ENCODE measurements at regions not wholly inside any gene's neighbourhood (a gene's known extent, or its start where the extent isn't known, plus 50 kb on each side); places are given as distances from the start of the nearest gene placed in this dataset.

DNA sequence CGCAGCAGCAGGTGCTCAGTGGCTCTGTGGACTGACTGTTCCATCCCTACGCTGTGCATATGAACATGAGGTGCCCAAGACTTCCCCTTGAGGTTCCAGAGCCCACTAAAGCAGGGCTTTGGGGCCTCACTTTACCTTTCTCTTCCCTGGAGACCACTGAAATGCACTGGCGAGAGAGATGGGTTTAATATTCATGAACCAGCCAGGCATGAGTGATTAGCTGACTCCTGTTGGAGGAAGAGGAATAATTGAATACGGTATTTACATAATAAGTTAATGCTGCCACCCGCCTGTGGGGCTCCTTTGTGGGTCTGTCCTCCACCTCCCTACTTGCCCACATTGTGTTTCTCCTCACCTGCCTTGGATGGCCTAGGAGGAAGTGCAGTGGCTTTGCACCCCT lies 263.4 kb downstream of the TLE3 start:
- Mint-ChIP-seq H3K36me3 (no peaks in the 10 kb centered on the region), H3K4me1 (no peaks in the 10 kb centered on the region), H3K27me3 (ENCODE audit: low read depth in 3 of 3) (peaks cover 2 to 14% (median 7%) of the 10 kb centered on the region in 3 donors), H3K27ac (no peak overlapping the region), H3K9me3 (no peaks in the 10 kb centered on the region), H3K4me3 (no peak overlapping the region)
- no peak for DNase-seq

DNA sequence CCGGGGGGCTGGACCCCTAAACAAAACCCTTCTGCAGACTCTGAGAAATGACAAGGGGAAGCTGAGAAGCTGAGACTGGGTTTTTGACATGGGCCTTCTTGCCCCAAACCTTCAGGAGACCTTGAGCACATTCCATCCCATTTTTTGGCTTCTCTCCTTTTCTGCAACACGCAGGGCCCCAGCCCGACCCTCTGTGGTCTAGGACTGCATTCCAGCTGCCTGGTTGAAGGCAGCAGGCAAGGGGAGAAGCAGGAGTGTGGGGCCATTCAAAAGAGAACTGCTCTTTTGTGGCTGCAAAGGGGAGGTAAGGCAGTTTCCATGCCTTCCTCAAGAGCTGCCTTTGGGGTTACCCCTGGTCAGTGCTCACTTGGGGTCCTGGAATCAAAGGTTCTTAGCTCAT lies 263.0 kb downstream of the TLE3 start:
- Mint-ChIP-seq H3K9me3 (no peaks in the 10 kb centered on the region), H3K4me1 (no peaks in the 10 kb centered on the region), H3K4me3 (no peak overlapping the region), H3K27ac (no peak overlapping the region), H3K27me3 (ENCODE audit: low read depth in 3 of 3) (peaks cover 2 to 14% (median 7%) of the 10 kb centered on the region in 3 donors), H3K36me3 (no peaks in the 10 kb centered on the region)
- no peak for DNase-seq

DNA sequence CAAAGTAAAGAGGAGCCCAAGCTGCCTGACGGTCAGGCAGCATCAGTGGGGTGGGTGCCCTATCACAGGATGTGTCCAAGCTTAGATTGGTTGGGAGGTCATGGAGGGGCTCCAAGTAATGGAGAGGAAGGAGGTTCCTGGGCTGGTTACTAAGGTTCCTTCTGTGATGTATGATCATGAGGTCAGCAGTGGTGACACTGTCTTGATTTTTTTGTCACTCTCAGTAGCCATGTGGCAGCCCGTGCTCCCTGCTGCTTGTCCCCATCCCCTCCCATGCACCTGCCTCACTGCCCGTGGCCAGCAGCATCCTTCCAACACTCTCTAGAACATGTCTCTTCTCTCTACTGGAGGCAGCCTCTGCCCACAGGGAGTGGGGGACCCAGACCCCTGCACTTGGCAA lies 261.7 kb downstream of the TLE3 start:
- DNase-seq = no peak
- Mint-ChIP-seq H3K4me3 (no peak overlapping the region), H3K27ac (no peak overlapping the region), H3K4me1 (no peaks in the 10 kb centered on the region), H3K9me3 (no peaks in the 10 kb centered on the region), H3K27me3 (ENCODE audit: low read depth in 3 of 3) (peaks cover 5 to 16% (median 11%) of the 10 kb centered on the region in 3 donors), H3K36me3 (no peaks in the 10 kb centered on the region)

DNA sequence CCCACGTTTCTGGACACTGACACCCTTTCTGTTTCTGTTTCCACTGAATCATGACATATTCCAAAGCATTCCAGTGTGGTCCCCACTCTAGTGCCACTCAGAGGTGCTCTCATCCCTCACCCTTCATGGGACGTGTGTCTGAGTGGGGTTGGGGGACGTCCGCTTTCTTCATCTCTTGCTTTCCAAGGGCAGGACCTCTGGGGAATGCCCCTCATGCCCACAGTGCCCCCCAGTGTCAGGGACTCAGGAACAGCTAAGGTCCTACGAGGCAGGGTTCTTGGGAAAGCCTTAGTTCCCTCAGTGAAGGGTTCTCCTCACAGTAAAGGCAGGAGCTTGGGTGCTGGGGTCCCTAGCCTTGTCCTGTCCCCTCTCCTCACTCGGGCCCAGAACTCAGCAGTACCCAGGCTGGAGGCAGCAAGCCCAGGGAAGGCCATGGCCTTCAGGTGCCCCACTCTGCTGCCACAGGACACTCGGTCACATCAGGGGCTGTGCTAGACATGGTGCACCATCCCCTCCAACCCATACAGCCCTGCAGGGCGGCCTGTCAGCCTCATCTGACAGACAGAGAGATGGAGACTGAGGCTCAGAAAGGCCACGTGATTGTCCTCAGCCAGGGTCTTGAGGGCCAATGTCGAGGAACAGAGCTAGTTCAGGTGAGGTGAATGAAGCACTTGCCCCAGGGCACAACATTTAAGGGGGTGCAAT lies 261.0 kb downstream of the TLE3 start:
- Mint-ChIP-seq H3K4me3 (no peak overlapping the region), H3K36me3 (no peaks in the 10 kb centered on the region), H3K27ac (no peak overlapping the region), H3K9me3 (no peaks in the 10 kb centered on the region), H3K27me3 (ENCODE audit: low read depth in 3 of 3) (peaks cover 5 to 16% (median 11%) of the 10 kb centered on the region in 3 donors), H3K4me1 (no peaks in the 10 kb centered on the region)
- DNase-seq = no peak

DNA sequence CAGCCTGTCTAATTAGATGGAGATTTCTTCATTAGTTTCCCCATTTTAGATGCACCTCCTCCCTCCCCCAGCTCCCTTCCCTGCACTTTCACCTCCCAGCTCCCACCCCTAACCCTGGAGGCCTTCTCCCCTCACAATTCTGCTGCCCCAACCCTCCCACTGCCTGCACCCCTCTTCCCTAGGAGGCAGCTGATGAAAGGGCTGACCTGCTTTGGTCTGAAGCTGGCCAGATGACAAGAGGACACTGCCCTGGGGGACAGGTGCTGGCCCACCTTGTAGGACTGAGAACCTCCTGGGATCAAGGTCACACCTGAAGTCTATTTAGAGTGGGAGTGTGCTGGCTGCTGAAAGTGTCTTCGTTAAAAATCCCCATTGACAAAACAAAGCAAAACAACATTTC lies 259.4 kb downstream of the TLE3 start:
- peaks cover 6 to 16% (median 11%) of the 10 kb centered on the region in 3 donors for H3K27me3 Mint-ChIP-seq (ENCODE audit: low read depth in 3 of 3)
- no peaks in the 10 kb centered on the region for H3K4me1 Mint-ChIP-seq
- H3K27ac Mint-ChIP-seq = no peak overlapping the region
- no peaks in the 10 kb centered on the region for H3K9me3 Mint-ChIP-seq
- no peak for DNase-seq
- H3K4me3 Mint-ChIP-seq = no peak overlapping the region
- H3K36me3 Mint-ChIP-seq = no peaks in the 10 kb centered on the region

DNA sequence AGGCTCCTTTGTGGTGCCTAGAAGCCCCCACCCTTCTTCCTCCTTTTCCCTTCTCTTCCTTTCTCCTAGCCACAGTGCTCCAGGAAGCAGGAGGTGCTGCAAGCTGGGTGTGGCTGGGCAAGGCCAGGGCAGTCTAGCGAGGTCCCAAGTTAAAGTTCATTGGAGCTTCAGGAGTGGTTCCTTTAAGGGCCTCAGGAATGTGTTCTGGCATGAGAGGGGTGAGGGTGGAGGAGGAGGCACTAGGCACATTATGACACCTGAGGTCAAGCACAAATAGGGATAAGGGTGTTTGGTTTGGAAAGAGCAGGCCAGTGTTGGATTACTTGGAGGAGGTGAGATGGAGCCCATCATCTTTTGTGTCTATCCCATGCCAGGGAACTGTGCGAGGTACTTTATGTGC lies 258.7 kb downstream of the TLE3 start:
- DNase-seq = no peak
- Mint-ChIP-seq H3K4me3 (no peak overlapping the region), H3K27ac (no peak overlapping the region), H3K4me1 (no peaks in the 10 kb centered on the region), H3K36me3 (no peaks in the 10 kb centered on the region), H3K27me3 (ENCODE audit: low read depth in 3 of 3) (peaks cover 7 to 17% (median 11%) of the 10 kb centered on the region in 3 donors), H3K9me3 (no peaks in the 10 kb centered on the region)

DNA sequence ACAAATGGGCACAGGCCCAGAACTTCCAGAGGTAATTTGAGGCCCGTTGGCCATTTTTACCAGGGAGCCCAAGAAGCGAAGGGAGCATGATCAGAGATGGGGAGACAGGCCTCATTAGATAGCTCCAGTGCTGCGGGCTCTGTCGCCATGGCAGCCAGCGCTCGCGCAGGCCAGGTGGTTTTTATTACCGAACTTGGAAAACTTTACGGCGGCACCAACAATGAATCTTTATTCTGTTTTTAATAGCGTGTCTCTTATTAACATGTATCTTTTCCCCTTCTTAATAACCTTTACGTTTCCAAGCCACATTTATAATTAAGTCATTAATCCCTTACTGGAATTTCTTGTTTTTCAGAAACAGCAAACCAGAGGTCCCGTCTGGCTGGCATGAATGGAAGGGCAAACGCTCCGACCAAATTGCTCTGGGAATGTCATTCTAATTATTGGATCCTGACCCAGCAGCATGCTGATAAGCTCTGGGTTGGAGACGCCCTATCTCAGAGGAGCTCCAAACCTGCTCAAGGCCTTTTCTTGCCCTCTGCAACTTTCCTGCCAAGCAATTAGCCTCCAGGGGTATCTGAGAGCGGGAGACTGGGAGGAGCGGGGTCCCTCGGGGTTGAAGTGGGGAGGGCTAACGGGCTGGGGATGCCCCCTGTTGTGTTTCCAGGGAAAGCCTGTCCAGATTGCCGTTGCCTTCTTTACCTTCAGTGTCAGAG lies 256.4 kb downstream of the TLE3 start:
- no peak overlapping the region for H3K4me3 Mint-ChIP-seq
- no peak for DNase-seq
- no peaks in the 10 kb centered on the region for H3K4me1 Mint-ChIP-seq
- no peaks in the 10 kb centered on the region for H3K36me3 Mint-ChIP-seq
- no peaks in the 10 kb centered on the region for H3K9me3 Mint-ChIP-seq
- peaks cover 5 to 18% (median 7%) of the 10 kb centered on the region in 3 donors for H3K27me3 Mint-ChIP-seq (ENCODE audit: low read depth in 3 of 3)
- no peak overlapping the region for H3K27ac Mint-ChIP-seq

DNA sequence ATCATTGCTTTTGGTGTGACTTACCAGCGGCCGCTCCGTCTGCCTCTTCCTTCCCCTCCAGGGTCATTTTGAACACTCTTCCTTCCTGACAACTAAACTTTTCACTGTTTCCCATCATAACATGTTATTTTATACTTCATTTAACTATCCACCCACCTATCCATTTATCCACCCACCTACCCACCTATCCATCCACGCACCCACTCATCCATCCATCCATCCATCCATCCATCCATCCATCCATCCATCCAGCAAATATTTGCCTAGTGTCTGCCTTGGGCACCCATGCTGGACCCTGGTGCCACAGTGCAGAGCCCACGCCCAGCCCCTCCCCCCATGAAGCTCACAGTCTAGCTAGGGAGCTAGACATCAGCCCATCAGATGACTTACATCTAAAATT lies 254.9 kb downstream of the TLE3 start:
- Mint-ChIP-seq H3K36me3 (no peaks in the 10 kb centered on the region), H3K27ac (no peak overlapping the region), H3K4me3 (no peak overlapping the region), H3K27me3 (ENCODE audit: low read depth in 3 of 3) (peaks cover 5 to 13% (median 7%) of the 10 kb centered on the region in 3 donors), H3K4me1 (no peaks in the 10 kb centered on the region), H3K9me3 (no peaks in the 10 kb centered on the region)
- DNase-seq = no peak

DNA sequence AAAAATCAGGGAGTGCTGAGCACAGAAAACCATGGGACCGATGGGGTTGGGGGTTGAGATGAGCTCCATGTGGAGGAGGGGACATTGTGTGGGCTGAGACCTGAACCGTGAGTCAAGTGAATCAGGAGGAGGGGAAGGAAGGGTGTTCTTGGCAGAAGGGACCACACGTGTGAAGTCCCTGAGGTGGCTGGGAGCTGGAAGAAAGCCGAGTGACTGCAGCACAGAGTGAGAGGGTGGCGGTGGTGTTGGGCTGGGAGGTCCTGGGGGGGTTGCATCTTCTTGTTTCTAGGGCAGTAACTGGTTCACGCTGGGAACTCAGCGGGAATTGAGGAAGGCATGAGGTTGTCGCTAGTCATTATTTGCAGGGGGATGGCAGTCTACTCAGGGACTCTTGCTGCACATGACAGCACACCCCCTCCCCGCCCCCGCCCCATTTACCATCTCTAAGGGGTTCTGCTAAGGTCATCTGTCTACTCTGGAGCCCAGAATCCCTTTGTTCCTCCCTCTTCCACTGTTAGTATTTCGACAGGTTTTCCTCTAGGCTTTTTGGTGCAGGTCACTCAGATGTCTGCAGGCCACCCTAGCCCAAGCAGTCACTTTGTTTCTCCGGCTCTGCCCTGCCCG lies 254.3 kb downstream of the TLE3 start:
- Mint-ChIP-seq H3K27ac (no peak overlapping the region), H3K4me1 (no peaks in the 10 kb centered on the region), H3K4me3 (no peak overlapping the region), H3K27me3 (ENCODE audit: low read depth in 3 of 3) (peaks cover 7 to 12% (median 8%) of the 10 kb centered on the region in 3 donors), H3K9me3 (no peaks in the 10 kb centered on the region), H3K36me3 (no peaks in the 10 kb centered on the region)
- DNase-seq = no peak

DNA sequence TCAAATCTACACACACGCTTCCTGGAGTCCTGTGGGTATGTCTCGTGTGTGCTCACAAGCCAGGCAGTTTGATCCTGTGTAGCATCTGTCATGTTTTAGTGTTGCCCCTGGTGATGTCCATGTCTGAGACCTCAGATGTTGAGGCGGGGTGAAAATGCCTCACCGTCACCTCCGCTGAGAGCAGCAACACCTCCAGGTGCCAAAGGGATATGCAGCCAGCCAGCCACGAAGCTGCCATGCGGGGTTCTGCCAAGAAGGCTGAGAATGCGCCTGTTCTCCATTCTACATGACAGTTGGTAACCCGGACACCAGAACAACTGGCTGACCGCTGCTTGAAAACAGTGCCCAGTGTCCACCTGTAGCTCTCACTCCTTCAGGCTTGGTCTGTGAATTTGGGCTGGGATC lies 253.8 kb downstream of the TLE3 start:
- Mint-ChIP-seq H3K36me3 (no peaks in the 10 kb centered on the region), H3K4me3 (no peak overlapping the region)
- DNase-seq = no peak

DNA sequence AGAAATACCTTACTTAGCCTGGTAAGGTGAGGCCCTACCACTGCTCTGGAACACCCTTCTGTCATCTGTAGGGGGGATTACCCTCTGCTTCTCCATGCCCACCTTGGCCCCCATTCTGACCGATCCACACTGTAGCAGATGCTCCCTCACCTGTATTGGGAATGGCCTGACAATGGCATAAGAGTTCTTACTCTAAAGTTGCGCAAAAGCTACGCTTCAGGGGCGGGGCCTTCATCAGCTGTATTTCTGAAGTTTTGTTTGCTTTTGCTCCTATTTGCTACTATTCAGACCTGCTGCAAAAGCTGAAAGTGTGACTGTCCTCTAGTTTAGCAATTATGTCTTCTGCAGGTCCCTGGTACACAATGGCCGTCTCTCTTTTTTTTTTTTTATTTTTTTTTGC lies 252.6 kb downstream of the TLE3 start:
- Mint-ChIP-seq H3K36me3 (no peaks in the 10 kb centered on the region), H3K9me3 (no peaks in the 10 kb centered on the region), H3K4me3 (no peak overlapping the region), H3K27me3 (ENCODE audit: low read depth in 3 of 3) (peaks cover 6 to 14% (median 7%) of the 10 kb centered on the region in 3 donors), H3K27ac (no peak overlapping the region), H3K4me1 (no peaks in the 10 kb centered on the region)
- DNase-seq = no peak

More for the DNA sequence above, 253.8 kb downstream of the TLE3 start:
- peaks cover 7 to 10% (median 8%) of the 10 kb centered on the region in 3 donors for H3K27me3 Mint-ChIP-seq (ENCODE audit: low read depth in 3 of 3)
- no peaks in the 10 kb centered on the region for H3K4me1 Mint-ChIP-seq
- H3K27ac Mint-ChIP-seq = no peak overlapping the region
- H3K9me3 Mint-ChIP-seq = no peaks in the 10 kb centered on the region

DNA sequence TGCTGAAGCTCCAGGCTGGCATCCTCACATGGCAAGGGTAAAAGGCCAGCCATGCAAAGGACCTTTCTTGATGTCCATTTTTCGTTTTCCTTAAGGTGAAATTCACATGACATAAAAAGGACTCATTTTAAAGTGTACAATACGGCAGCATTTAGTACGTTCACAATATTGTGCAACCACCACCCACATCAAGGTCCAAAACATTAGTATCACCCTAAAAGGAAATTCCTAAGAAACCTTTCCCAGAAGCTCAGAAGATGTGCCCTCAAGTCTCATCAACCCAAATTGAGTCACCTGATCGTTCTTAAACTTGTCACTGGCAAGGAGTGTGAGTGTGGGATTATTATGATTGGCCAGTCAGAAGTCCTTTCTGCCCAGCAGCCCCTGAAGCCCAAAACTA lies 250.1 kb downstream of the TLE3 start:
- Mint-ChIP-seq H3K36me3 (no peaks in the 10 kb centered on the region), H3K9me3 (no peaks in the 10 kb centered on the region), H3K4me3 (no peak overlapping the region), H3K4me1 (no peaks in the 10 kb centered on the region), H3K27me3 (ENCODE audit: low read depth in 3 of 3) (peaks cover 3 to 12% (median 5%) of the 10 kb centered on the region in 3 donors), H3K27ac (no peak overlapping the region)
- no peak for DNase-seq

DNA sequence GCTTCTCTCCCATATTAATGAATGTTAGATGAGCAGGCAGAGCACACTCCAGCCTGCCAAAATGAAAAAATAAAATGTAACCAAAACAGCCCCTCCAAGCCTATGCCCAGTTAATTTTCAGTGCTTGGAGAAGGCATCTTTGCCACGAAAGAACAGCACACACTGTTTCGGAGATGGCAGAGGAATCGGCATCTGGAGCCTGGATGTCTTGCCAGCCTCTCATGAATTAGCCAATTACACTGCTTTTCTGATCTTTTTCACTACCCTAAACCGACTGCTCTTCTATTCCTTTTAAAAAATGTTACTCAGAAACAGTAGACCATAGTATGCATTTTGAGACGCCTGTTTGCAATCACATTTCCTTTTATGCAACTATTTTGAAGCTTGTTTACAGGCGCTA lies 249.6 kb downstream of the TLE3 start:
- no peaks in the 10 kb centered on the region for H3K4me1 Mint-ChIP-seq
- no peak overlapping the region for H3K27ac Mint-ChIP-seq
- H3K36me3 Mint-ChIP-seq = no peaks in the 10 kb centered on the region
- H3K9me3 Mint-ChIP-seq = no peaks in the 10 kb centered on the region
- peaks cover 3 to 9% (median 5%) of the 10 kb centered on the region in 3 donors for H3K27me3 Mint-ChIP-seq (ENCODE audit: low read depth in 3 of 3)
- no peak overlapping the region for H3K4me3 Mint-ChIP-seq
- no peak for DNase-seq

DNA sequence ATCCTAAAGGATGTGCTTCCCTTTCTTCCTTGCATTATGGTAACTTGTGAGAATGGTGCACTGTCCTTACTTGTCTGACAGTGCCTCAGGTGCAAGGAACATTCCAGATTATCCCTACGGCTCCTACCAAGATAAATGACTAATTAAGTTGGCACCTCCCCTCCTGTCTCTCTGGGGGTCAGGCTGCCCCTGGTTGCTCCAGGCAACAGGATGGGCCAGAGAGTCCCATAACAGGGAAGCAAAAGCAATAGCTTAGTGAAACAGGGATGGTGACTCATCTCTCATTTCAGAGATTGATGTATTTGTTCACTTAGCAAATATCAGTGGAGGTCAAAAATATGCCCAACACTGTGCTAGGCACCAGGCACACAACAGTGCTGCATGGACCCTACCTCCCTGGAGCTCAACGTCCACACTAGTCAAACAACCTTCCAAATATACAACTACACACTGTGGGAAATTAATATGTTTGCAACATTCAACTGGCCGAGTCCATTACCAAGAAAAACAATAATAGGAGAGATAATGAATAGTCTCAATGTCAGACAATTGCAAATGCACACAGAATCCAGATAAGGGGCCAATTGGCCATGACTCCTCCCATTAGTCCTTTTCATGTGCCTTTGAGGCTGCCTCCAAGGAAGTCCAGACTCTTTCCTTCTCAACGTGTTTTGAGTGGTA lies 249.0 kb downstream of the TLE3 start:
- Mint-ChIP-seq H3K9me3 (no peaks in the 10 kb centered on the region), H3K27me3 (ENCODE audit: low read depth in 3 of 3) (peaks cover 3 to 7% (median 3%) of the 10 kb centered on the region in 3 donors), H3K36me3 (no peaks in the 10 kb centered on the region), H3K4me3 (no peak overlapping the region), H3K4me1 (no peaks in the 10 kb centered on the region), H3K27ac (no peak overlapping the region)
- no peak for DNase-seq

All from immature natural killer cell (primary cell).